Ovary (tissue), 3 donors: ENCODE measurements at regions not wholly inside any gene's neighbourhood (a gene's known extent, or its start where the extent isn't known, plus 50 kb on each side); places are given as distances from the start of the nearest gene placed in this dataset.

Source experiments
- EP300 ChIP-seq: sonication (generic); formaldehyde crosslinking; IDR thresholded peaks from one replicate; pipeline ENCODE4 v1.6.1; 2017; ENCODE audit warnings: antibody characterized with exemption
- POLR2A ChIP-seq: fragments of 450-650 bp; IDR thresholded peaks from one replicate; pipeline ENCODE4 v1.6.1; 2017; ENCODE audit warnings: antibody characterized with exemption, mild to moderate bottlenecking, moderate library complexity
- TF ChIP-seq, protein P1 (sequence below), 3 donors: fragments of 450-650 bp in 2 of 3; fragments of 200-600 bp in 1 of 3; IDR thresholded peaks; one replicate each; pipeline versions ENCODE4 v1.5.1 to v1.8.0; 2016 to 2022; ENCODE audit warnings: antibody characterized with exemption in 3 of 3, mild to moderate bottlenecking in 1 of 3
- donor health status: DM: no; HTN: no; CAD: no.

- TF ChIP-seq, protein P1, sequence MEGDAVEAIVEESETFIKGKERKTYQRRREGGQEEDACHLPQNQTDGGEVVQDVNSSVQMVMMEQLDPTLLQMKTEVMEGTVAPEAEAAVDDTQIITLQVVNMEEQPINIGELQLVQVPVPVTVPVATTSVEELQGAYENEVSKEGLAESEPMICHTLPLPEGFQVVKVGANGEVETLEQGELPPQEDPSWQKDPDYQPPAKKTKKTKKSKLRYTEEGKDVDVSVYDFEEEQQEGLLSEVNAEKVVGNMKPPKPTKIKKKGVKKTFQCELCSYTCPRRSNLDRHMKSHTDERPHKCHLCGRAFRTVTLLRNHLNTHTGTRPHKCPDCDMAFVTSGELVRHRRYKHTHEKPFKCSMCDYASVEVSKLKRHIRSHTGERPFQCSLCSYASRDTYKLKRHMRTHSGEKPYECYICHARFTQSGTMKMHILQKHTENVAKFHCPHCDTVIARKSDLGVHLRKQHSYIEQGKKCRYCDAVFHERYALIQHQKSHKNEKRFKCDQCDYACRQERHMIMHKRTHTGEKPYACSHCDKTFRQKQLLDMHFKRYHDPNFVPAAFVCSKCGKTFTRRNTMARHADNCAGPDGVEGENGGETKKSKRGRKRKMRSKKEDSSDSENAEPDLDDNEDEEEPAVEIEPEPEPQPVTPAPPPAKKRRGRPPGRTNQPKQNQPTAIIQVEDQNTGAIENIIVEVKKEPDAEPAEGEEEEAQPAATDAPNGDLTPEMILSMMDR (IDR thresholded peaks at IDR 0.05), result no peak
- TF ChIP-seq POLR2A (no peak), EP300 (no peak)
Observed at GRCh38 chr5:124648902-124649467, 97.5 kb downstream of the ZNF608 start.
